SK-N-SH (cell line): ENCODE measurements at regions not wholly inside any gene's neighbourhood (a gene's known extent, or its start where the extent isn't known, plus 50 kb on each side); places are given as distances from the start of the nearest gene placed in this dataset.

Experiments used
- CHD2 ChIP-seq: fragments of 150-350 bp; IDR thresholded peaks from 2 replicates; pipeline ENCODE4 v1.6.1; 2018; ENCODE audit warnings: low read length; ENCODE audit not compliant: partially characterized antibody
- EP300 ChIP-seq, 2 experiments: IDR thresholded peaks; 2 replicates each; pipeline versions ENCODE4 v1.4.0 to v1.6.1; 2012; ENCODE audit warnings: borderline replicate concordance in 1 of 2, low read depth in 1 of 2, low read length in 1 of 2
- JUND ChIP-seq: IDR thresholded peaks from 2 replicates; pipeline ENCODE4 v1.4.0; 2012
- MEF2A ChIP-seq: IDR thresholded peaks from 2 replicates; pipeline ENCODE4 v1.4.0; 2012; ENCODE audit warnings: low read depth, borderline replicate concordance
- POLR2AphosphoS5 ChIP-seq: IDR thresholded peaks from 2 replicates; pipeline ENCODE4 v1.6.1; 2012; ENCODE audit warnings: low read depth, low read length
- RAD21 ChIP-seq: IDR thresholded peaks from 2 replicates; pipeline ENCODE4 v1.6.1; 2012; ENCODE audit warnings: mild to moderate bottlenecking, low read length
- SMC3 ChIP-seq: IDR thresholded peaks from 2 replicates; pipeline ENCODE4 v1.6.1; 2012; ENCODE audit warnings: low read depth, low read length, improper control_type of control experiment
- TCF12 ChIP-seq: IDR thresholded peaks from 2 replicates; pipeline ENCODE4 v1.4.0; 2012
- TEAD4 ChIP-seq: IDR thresholded peaks from 2 replicates; pipeline ENCODE4 v1.4.0; 2012; ENCODE audit warnings: mild to moderate bottlenecking, borderline replicate concordance; ENCODE audit not compliant: insufficient read depth
- YY1 ChIP-seq: IDR thresholded peaks from 2 replicates; pipeline ENCODE4 v1.4.0; 2012; ENCODE audit warnings: low read depth, mild to moderate bottlenecking
- TF ChIP-seq, protein P1 (sequence below): fragments of 200-600 bp; sonication (generic); IDR thresholded peaks from 2 replicates; pipeline ENCODE4 v1.6.1; 2017; ENCODE audit warnings: antibody characterized with exemption, mild to moderate bottlenecking, moderate library complexity
- TF ChIP-seq, protein P2 (sequence below): IDR thresholded peaks from 2 replicates; pipeline ENCODE4; 2012

DNA sequence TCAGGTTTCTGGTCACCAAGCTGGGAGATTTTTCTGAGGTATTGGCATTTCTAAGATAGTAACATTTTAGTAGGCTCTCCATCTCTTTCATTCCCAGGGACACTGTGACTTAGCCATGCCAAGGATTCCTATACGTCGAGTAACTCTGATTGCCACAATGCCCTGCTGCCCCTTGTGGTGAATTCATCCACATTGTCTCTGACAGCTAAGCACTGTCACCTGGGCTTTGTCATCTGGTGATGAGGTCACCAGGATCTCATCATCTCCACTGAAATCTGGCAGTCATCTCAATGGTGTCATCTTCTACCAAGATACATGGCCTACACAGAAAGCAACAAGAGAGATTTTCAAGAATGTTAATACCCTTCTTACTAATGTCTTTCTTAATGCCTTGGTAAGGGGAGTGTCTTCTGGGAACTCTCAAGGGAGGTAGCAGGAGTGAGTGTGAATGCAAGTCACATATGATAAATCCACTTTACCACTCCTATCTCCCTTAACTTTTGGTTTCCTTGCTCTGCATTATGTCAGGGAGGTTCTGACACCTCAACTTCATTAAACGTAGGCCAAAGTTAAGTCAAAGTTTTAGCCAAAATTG is 246.7 kb downstream of the CD109 start:
- TF ChIP-seq RAD21 = no peak
- no peak for TF ChIP-seq YY1
- no peak for TF ChIP-seq SMC3
- TF ChIP-seq, protein P1, sequence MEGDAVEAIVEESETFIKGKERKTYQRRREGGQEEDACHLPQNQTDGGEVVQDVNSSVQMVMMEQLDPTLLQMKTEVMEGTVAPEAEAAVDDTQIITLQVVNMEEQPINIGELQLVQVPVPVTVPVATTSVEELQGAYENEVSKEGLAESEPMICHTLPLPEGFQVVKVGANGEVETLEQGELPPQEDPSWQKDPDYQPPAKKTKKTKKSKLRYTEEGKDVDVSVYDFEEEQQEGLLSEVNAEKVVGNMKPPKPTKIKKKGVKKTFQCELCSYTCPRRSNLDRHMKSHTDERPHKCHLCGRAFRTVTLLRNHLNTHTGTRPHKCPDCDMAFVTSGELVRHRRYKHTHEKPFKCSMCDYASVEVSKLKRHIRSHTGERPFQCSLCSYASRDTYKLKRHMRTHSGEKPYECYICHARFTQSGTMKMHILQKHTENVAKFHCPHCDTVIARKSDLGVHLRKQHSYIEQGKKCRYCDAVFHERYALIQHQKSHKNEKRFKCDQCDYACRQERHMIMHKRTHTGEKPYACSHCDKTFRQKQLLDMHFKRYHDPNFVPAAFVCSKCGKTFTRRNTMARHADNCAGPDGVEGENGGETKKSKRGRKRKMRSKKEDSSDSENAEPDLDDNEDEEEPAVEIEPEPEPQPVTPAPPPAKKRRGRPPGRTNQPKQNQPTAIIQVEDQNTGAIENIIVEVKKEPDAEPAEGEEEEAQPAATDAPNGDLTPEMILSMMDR = no peak; the same call in 1 of the 2 replicates
- no peak for TF ChIP-seq JUND
- no peak for TF ChIP-seq POLR2AphosphoS5
- TF ChIP-seq EP300 (IDR thresholded peaks at IDR 0.05; ENCODE audit: borderline replicate concordance in 1 of 2, low read depth in 1 of 2, low read length in 1 of 2) = no peak
- no peak for TF ChIP-seq CHD2
- TF ChIP-seq MEF2A = no peak
- TF ChIP-seq TEAD4 = no peak
- TF ChIP-seq TCF12 = peak; percentile 16; the same call in 1 of the 2 replicates
- TF ChIP-seq, protein P2, sequence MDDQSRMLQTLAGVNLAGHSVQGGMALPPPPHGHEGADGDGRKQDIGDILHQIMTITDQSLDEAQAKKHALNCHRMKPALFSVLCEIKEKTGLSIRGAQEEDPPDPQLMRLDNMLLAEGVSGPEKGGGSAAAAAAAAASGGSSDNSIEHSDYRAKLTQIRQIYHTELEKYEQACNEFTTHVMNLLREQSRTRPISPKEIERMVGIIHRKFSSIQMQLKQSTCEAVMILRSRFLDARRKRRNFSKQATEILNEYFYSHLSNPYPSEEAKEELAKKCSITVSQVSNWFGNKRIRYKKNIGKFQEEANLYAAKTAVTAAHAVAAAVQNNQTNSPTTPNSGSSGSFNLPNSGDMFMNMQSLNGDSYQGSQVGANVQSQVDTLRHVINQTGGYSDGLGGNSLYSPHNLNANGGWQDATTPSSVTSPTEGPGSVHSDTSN = no peak
